Retinal pigment epithelial cell (primary cell): ENCODE measurements at regions not wholly inside any gene's neighbourhood (a gene's known extent, or its start where the extent isn't known, plus 50 kb on each side); places are given as distances from the start of the nearest gene placed in this dataset.
A peak's percentile ranks its signal among the peaks of the same experiment; 100 is the strongest.

Experiments
- DNase-seq: peaks from one replicate; pipeline ENCODE4 v3.0.0-alpha.2; 2010; ENCODE audit warnings: low read depth
- H3K4me3 ChIP-seq: 2 replicates; pipeline ENCODE4 v1.5.1; 2011; ENCODE audit warnings: mild to moderate bottlenecking, low read length, control low read depth, moderate library complexity
- TF ChIP-seq, protein P1 (sequence below): conservative IDR thresholded peaks from 2 replicates; pipeline ENCODE4 v1.5.1; 2011; ENCODE audit warnings: low read depth, low read length, control low read depth, inconsistent platforms

DNA sequence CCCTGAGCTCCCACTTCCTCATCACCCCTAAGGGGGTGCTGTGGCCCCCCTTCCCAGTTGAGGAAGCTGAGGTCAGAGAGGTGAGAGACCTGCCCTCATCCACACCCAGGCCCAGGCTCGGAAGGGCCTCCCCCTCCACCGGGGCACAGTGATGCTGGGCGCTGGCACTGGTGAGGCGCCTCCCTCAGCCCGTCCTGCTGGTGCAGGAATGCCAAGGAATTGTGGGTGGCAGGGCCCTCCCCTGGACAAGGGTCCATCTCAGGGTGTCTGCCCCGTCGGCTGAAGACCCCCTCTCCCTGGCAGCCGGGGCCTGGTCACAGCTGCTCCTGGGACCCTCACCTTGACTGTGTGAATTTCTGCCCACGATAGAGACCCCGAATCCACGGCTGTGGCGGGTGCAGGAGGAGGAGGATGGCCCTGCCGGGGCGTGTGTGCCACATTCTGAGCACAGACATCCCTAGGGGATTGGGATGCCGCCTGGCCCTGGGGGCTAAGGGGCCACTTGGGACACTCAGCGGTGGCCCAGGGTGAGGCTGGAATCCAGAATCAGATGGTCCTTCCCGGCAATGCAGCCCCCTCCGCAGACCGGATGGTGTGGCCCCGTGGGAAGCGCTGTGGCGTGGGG is 70.2 kb upstream of the GATA5 start:
- TF ChIP-seq, protein P1, sequence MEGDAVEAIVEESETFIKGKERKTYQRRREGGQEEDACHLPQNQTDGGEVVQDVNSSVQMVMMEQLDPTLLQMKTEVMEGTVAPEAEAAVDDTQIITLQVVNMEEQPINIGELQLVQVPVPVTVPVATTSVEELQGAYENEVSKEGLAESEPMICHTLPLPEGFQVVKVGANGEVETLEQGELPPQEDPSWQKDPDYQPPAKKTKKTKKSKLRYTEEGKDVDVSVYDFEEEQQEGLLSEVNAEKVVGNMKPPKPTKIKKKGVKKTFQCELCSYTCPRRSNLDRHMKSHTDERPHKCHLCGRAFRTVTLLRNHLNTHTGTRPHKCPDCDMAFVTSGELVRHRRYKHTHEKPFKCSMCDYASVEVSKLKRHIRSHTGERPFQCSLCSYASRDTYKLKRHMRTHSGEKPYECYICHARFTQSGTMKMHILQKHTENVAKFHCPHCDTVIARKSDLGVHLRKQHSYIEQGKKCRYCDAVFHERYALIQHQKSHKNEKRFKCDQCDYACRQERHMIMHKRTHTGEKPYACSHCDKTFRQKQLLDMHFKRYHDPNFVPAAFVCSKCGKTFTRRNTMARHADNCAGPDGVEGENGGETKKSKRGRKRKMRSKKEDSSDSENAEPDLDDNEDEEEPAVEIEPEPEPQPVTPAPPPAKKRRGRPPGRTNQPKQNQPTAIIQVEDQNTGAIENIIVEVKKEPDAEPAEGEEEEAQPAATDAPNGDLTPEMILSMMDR: no peak
- H3K4me3 ChIP-seq: no peak overlapping the region
- no peak for DNase-seq

DNA sequence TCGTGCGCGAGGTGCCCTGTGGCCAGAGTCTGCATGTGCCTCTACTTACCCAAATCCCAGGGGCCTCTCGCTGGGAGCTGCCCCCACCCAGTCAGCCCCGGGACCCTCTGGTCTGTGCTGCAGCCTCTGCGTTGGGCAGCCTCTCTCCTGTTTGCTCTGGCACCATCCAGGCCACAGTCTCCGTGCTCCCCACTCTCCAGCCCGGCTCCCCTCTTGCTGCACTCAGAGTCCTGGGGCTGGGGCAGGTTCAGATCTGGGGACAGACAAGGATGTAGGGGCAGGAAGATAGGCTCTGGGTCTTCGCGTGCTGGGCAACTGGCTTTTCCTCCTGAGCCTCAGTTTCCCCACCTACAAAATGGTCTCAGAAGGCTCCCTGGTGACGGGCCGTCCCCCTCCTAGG is 70.8 kb upstream of the GATA5 start:
- no peak overlapping the region for H3K4me3 ChIP-seq

DNA sequence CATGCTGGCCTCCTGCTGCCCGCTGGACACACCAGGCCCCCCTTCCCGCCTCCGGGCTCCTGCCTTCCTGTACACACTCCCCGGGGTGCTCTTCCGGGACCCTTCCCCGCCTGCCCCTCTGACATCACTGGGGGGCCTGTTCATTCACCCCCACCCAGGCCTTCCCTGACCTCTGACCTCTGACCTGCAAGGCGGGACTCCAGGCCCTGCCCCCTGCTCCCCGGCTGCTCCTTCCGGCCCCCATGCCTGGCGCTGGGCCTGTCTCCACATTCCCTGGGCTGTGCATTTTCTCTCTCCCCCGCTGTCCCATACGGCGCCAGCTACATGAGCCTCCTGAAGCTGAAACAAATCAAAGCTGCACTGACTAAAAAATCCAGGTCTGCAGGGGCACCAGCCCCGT is 71.6 kb upstream of the GATA5 start:
- no peak for DNase-seq
- TF ChIP-seq, protein P1: no peak
- no peak overlapping the region for H3K4me3 ChIP-seq

More for the DNA sequence above, 70.8 kb upstream of the GATA5 start:
- no peak for DNase-seq
- TF ChIP-seq, protein P1: no peak

DNA sequence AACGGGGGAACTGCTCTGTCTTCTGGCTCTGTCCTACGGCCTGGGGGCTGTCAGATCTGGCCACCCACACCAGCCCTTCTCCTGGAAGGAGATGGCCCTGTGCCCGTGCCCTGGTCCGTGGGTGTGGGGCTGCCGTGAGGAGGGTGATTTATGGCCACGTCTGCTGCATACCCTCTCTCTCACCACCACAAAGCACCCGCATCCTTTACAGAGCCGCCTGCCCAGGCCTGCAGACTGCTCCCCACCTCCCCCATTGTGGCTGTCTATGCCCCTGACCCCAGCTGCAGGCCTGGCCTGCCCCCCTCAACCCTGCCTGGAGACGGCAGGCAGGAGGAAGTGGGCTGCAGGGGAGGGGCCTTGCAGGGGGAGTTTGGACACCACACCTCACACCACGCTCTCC is 72.7 kb upstream of the GATA5 start:
- no peak overlapping the region for H3K4me3 ChIP-seq
- DNase-seq: no peak
- TF ChIP-seq, protein P1: no peak

DNA sequence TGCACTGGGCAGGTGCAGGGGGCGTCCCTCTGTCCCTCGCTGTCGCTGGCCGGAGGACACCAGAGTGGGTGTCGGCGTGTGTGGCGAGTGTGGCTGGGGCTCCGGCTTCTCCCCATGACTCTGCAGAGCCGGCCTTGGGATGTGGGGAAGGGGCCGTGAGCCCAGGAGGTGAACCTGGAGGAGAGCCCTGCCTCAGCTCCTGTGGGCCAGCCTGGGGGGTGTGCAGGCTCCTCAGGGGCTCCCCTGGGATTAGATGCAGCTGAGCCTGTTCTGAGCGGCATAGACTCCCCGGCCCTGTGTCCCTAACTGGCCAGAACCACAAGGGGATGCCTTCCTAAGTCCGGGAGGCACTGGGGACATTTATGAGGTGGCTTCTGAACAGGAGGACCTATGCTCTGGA is 73.2 kb upstream of the GATA5 start:
- TF ChIP-seq, protein P1: no peak
- no peak overlapping the region for H3K4me3 ChIP-seq
- DNase-seq: no peak

DNA sequence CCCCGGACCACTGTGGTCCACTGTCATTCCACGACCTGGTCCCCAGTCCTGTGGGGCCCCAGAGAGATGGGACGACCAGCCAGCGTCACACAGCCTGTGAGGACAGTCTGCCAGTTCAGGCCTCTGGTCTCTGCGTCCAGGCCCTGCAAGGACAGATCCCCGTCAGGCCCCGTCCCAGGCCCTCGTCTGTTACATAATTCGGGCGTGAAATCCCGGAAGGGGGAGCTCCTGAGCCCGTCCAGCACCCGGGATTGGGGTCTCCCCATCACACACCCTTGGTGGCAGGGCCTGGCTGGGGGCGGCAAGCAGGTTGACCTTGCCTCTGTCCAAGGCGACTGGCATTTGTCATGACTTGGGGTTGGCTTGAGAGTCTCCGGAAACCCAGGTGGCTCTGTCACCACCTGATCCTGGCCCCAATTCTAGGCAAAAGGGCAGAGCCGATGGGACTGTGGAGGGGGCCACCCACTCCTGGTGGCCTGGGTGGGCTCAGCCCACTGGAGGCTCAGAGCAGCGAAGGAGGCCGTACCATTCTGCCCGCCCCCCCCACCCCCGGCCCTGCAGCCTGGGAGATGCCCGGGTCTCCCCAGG is 73.8 kb upstream of the GATA5 start:
- TF ChIP-seq, protein P1: peak; percentile 22
- H3K4me3 ChIP-seq: no peak overlapping the region
- DNase-seq: no peak

DNA sequence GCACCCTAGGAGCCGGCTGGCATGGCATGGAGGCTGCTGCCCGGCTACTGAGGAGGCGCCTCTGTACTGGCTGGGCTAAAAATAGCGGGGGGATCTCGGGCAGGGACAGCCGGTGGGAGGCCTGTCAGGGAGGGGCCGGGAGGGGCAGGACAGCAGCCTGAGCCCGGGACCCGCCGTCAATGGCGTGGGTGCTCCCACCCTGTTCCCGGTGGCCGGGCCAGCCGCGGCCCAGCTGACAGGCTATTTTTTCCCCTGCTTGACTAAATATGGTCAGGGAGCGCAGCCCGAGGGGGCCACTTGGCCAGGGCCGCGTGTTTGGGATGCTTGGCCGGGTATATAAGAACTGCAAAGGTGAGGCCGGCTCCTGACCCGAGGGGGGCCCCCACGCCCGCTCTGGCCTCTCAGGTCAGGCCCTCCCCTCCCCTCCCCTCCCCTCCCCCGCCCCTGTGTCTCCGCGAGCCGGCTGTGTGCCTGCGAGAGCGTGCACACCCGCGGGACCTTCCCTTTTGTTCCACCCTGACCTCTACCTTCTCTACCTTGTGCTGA is 74.4 kb upstream of the GATA5 start:
- H3K4me3 ChIP-seq: no peak overlapping the region
- no peak for DNase-seq
- TF ChIP-seq, protein P1: no peak
